GM12892 (cell line): ENCODE measurements at regions not wholly inside any gene's neighbourhood (a gene's known extent, or its start where the extent isn't known, plus 50 kb on each side); places are given as distances from the start of the nearest gene placed in this dataset.

Experiments used
- POLR2A ChIP-seq: IDR thresholded peaks from 2 replicates; pipeline ENCODE4 v1.6.1; 2011; ENCODE audit warnings: low read depth, low read length, control low read depth
- POLR2AphosphoS5 ChIP-seq: IDR thresholded peaks from 2 replicates; pipeline ENCODE4 v1.6.1; 2011; ENCODE audit warnings: low read depth, low read length, control low read depth
- TAF1 ChIP-seq: IDR thresholded peaks from 2 replicates; pipeline ENCODE4 v1.6.1; 2011; ENCODE audit warnings: low read depth, mild to moderate bottlenecking, control low read depth, low read length, borderline replicate concordance

DNA sequence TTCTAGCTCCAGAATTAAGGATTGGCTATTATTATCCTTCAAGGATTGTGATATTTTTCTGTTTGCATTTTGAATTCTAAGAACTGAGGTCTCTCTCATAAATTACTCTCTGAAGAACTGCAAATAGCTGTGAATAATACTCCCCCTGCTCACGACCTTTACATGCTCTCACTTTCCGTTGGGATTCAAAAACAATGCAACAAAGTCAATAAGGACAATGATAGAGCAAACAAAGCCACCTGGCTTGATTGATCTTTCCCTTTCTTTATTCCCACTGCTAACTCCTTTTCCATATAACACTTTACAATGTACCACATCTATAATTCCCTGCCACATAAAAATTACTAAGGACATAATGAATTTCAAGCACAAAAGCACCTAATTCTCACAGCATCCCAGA is 523.0 kb upstream of the CA10 start:
- no peak for TF ChIP-seq POLR2A
- TF ChIP-seq POLR2AphosphoS5 = no peak
- TF ChIP-seq TAF1 = no peak
